HL-60 (cell line): ENCODE measurements at regions not wholly inside any gene's neighbourhood (a gene's known extent, or its start where the extent isn't known, plus 50 kb on each side); places are given as distances from the start of the nearest gene placed in this dataset.

Experiments used
- GABPA ChIP-seq: IDR thresholded peaks from 2 replicates; pipeline ENCODE4 v1.6.1; 2012; ENCODE audit warnings: low read depth
- POLR2AphosphoS5 ChIP-seq: IDR thresholded peaks from 2 replicates; pipeline ENCODE4 v1.6.1; 2012; ENCODE audit warnings: low read depth
- SPI1 ChIP-seq: IDR thresholded peaks from 2 replicates; pipeline ENCODE4 v1.6.1; 2012; ENCODE audit warnings: low read depth, mild to moderate bottlenecking, borderline replicate concordance
- TF ChIP-seq, protein P1 (sequence below): IDR thresholded peaks from one replicate; pipeline ENCODE4 v1.5.1; 2011; ENCODE audit warnings: low read length, control low read depth, inconsistent platforms; ENCODE audit not compliant: insufficient read depth
- TF ChIP-seq, protein P2 (sequence below): IDR thresholded peaks from 2 replicates; pipeline ENCODE4 v1.6.1; 2012; ENCODE audit warnings: low read depth; ENCODE audit not compliant: insufficient replicate concordance

DNA sequence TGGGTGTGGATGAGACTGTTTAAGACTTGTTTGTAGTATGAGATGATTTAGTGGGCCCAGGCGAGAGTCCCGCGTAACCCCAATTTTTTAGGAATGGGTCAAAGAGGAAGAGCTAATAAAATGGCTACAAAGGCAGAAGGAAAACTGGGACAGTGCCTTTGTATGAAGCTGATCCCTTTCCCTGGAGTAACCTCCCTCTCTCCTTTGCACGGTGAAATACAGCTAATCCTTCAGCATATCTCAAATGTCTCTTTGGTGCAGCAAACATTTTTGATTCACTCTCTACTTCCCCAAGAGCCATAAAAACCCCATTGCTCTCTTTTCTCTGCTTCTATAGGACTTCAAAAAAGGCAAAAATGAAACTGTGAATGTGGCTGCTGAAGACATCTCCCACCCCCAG, 473.8 kb downstream of the KLF5 start:
- TF ChIP-seq, protein P1, sequence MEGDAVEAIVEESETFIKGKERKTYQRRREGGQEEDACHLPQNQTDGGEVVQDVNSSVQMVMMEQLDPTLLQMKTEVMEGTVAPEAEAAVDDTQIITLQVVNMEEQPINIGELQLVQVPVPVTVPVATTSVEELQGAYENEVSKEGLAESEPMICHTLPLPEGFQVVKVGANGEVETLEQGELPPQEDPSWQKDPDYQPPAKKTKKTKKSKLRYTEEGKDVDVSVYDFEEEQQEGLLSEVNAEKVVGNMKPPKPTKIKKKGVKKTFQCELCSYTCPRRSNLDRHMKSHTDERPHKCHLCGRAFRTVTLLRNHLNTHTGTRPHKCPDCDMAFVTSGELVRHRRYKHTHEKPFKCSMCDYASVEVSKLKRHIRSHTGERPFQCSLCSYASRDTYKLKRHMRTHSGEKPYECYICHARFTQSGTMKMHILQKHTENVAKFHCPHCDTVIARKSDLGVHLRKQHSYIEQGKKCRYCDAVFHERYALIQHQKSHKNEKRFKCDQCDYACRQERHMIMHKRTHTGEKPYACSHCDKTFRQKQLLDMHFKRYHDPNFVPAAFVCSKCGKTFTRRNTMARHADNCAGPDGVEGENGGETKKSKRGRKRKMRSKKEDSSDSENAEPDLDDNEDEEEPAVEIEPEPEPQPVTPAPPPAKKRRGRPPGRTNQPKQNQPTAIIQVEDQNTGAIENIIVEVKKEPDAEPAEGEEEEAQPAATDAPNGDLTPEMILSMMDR: no peak
- no peak for TF ChIP-seq SPI1
- no peak for TF ChIP-seq POLR2AphosphoS5
- TF ChIP-seq, protein P2, sequence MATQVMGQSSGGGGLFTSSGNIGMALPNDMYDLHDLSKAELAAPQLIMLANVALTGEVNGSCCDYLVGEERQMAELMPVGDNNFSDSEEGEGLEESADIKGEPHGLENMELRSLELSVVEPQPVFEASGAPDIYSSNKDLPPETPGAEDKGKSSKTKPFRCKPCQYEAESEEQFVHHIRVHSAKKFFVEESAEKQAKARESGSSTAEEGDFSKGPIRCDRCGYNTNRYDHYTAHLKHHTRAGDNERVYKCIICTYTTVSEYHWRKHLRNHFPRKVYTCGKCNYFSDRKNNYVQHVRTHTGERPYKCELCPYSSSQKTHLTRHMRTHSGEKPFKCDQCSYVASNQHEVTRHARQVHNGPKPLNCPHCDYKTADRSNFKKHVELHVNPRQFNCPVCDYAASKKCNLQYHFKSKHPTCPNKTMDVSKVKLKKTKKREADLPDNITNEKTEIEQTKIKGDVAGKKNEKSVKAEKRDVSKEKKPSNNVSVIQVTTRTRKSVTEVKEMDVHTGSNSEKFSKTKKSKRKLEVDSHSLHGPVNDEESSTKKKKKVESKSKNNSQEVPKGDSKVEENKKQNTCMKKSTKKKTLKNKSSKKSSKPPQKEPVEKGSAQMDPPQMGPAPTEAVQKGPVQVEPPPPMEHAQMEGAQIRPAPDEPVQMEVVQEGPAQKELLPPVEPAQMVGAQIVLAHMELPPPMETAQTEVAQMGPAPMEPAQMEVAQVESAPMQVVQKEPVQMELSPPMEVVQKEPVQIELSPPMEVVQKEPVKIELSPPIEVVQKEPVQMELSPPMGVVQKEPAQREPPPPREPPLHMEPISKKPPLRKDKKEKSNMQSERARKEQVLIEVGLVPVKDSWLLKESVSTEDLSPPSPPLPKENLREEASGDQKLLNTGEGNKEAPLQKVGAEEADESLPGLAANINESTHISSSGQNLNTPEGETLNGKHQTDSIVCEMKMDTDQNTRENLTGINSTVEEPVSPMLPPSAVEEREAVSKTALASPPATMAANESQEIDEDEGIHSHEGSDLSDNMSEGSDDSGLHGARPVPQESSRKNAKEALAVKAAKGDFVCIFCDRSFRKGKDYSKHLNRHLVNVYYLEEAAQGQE: no peak
- TF ChIP-seq GABPA: no peak
